ENCODE measurements at regions not wholly inside any gene's neighbourhood (a gene's known extent, or its start where the extent isn't known, plus 50 kb on each side); places are given as distances from the start of the nearest gene placed in this dataset.

DNA sequence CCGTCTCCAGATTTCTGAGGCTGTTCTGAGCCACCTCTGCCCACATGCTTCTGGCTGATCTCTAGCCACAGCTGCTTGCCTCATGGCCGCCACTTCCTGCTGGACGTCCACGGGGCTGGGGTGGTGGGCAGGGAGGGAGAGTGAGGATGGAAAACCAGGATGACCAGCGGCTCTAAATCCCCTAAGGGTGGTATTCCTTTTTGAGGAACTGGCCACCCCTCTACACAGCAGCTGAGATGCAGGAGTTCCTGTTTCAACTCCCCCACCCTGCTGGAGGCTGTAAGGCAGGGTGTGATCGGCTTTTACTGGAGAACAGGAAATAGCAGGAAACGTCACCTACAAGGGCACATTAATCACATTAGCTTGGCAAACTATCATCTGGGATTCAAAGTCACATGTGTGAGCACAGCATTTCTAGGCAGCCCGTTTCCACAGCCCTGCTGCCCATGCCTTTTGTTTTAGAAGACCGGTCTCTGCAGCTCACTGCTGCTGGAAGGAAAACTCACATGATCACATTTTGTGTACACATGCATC, 181.6 kb upstream of the ECI2 start:
- peak; percentile 40 for DNase-seq

DNA sequence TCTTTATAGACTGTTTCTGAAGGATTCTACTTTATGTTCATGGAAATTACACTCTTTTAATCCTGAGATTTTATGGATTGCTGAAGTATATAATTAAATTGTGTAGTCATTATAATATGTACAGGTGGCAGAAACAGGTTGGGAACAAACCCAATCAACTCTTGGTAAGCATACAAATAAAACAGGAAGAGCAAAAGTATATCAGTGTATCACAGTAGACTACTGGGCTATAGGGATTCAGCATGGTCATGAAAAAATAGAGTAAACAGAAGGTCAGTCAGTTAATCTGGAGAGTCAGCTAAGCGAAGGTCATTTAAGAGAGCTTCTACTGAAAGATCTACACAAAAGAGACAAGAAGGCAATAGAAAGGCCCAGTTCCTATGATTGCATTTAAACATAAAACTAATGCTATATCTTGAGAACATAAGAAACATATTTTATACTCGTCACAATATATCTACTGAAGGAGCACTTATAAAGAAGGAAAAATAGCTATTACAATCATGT, 178.9 kb upstream of the ECI2 start:
- DNase-seq = no peak

DNA sequence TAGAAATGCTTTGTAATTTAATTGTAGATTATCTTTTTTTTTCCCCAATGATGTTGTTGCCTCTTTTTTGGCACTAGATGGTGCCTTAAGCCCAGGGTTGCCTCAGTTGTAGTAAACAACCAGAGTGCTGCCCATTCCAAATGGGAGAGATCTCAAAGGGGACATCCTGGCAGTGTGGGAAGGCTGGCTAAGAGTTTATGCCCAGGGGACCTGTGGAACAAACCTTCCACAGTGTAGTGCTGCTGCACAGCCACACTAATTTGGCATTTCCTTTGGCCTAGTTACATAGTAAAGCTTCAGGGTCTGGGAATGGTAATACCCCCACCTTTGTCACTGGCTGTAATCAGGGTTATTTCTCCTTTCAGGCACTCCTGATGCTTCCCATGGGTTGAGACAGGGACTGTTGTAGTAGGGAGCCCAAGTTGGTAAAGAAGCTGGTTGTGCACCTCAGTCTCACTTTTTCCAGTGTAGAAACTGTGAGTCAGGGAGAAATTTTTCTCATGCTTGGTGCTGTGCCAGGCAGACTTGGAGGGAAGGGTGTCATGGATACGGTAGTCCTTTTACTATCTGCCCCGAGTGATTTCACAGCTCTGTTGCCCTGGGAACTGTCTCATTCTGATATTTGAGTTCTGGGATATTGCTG, 177.8 kb upstream of the ECI2 start:
- no peak for DNase-seq

DNA sequence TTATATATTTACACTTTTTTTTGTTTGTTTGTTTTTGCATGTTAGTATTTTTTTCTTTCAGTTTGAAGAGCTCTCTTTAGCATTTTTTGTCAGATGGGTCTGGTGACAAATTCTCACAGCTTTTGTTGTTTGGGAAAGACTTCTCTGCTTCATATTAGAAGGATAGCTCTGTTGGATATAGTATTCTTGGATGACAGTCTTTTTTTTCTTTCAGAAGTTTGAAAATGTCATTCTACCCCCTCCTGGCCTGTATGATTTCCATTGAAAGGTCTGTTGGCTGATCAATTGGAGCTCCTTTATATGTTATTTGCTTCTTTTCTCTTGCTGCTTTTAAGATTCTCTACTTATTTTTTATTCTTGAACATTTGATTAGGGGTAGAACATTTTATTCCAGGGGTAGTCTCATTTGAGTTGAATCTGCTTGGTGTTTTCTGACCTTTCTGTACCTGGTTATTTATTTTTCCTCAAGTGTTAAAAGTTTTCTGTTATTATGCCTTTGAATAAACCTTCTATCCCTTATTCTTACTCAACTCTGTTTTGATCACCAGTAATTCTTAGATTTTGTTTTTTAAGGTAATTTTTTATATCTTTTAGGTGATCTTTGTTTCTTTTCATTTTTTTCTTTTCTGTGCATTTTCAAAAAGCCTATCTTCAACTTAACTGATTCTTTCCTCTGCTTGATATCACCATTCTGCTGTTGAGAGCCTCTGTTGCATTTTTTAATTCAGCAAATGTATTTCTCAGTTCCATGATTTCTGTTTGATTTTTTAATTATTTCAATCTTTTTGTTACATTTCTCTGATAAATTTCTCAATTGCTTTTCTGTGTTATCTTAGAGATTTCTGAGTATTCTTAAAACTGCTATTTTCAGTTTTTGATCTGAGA, 176.8 kb upstream of the ECI2 start:
- DNase-seq = no peak

DNA sequence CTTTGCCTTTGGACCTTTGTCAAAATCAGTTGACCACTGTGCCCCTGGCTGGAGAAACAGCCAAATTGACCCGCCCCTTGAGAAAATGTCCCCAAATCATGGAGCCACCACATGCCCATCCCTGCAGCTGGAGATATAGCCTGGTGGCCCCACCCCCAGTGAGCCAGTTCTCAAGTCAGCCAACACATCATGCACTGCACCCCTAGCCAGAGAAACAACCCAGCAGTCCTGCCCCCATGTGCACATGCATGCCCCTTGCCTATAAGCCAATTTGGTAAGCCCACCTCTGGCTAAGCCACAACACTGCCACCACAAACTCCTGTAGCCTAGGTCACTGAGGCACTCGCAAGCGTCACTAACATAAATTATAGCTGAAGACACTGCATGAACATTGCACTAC, 174.2 kb upstream of the ECI2 start:
- no peak for DNase-seq

DNA sequence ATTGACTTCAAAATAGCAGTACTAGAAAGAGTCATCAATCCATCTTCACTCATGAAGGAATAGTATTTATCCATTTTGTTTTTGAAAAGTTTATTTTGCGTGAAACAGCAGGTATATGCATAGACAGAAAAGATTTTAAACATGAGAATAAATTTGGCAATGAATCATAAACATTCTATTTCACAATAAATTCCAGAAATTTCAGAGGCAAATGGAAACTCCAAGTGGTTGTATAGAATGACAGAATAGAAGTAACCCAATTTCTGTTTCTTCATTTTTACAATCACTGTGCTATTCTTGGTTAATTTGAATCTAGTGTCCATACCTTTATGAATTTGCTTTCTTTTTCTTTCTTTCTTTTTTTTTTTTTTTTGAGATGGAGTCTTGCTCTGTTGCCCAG, 173.0 kb upstream of the ECI2 start:
- no peak for DNase-seq

DNA sequence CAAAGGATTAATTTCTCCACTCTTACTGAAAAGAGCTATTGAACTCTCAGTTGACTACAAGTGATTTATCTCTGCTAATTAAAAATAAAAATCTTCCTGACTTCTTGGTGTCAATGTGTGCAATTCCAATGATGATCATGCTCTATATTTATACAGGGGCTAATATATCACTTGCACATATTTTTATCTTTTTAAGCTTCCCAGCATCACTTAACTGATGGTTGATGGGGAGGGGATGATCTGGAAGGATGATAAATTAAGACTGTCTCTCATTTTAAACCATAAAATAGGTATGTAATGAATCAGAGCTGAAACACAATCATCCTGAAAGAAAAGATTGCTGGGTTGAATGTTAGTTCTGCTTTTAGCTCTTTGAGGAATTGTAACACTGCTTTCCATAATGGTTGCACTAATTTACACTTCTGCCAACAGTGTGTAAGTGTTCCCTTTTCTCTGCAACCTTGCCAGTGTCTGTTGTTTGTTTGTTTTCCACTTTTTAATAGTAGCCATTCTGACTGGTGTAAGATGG, 169.6 kb upstream of the ECI2 start:
- no peak for DNase-seq

DNA sequence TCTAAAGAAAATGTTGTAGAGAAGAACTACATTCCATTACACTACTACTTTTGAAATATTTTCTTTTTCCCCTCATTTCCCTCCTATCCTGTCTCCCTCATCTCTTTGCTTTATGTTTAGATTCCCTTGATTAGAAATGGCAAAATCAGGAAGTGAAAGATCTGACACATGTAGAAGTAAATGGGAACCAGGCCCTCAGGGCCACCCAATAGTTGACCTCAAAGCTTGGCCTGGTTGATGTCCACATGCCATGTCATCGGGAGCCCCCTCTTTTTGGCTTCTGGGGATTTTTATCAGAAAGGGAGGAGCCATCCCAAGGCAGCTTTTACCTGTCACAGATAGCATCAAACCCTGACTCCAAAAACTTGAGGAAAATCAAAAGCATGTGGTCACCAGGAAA, 168.3 kb upstream of the ECI2 start:
- DNase-seq = no peak

DNA sequence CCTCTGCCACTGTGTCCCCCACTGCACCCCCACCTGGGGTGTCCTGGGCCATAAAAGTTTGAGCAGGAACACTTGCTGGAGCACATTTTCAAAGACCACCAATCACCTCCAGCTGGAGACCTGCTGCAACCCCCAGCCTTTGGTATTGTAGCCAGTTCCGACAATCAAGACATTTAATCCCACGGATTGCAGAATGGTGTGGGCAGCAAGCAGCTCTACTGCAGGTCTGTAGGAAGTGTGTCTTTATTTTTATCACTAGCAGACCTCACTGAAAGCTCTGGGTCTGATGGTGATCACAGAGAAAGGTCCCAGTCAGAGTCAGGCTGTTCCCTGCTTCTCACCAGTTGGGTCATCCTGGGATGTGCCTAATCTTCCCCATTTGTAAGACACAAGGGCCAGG, 167.1 kb upstream of the ECI2 start:
- DNase-seq = no peak

DNA sequence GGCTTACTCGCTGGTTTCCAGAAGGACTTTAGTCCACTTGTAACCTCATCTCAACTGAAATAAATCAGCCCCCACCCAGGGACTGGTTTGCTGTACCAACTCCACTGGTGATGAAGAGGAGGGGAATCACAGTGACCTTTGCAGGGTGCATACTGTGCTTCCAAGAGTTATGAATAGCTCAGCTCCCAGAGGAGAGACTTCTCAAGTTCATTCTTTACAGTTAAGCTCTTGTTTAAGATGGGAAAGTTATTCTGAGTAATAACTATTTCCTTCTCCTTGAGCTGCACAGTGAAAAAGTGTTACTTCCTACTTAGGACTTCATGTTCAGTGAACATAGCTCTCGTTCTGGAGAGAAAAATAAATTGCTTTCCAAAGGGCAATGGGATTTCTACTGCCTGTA, 166.5 kb upstream of the ECI2 start:
- no peak for DNase-seq

DNA sequence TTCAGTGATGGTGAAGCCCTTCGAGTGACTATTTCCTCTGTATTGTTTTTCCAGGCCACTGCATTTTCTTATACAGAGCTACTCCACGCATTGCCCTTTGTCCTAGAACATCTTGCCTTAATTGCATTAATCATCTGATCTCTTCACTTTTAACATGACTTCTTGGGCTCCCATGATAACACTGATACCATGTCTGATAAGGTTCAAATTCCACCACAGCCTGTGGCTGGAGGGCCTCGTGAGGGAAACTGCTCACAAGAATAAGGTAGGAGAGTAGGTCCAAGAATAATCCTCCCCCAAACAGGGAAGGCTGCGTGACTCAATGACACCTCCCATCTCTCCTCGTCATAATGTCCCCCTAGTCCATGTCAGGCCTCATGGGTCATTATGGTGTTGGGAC, 165.5 kb upstream of the ECI2 start:
- DNase-seq = no peak

DNA sequence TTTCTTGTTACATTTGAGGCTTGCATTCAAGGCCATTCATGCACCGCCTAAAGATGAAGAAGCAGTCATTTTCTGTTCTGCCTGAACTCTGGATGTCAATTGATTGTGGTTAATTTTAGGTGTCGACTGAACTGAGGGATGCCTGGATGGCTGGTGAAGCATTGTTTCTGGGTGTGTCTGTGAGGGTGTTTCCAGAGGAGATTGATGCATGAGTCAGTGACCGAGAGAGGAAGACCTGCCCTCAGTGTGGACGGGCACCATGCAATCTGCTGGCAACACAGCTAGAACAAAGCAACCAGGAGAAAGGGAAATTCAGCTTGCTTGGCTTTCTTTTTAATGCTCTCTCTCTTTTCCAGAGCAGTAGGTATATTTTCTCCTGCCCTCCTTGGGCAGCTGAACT, 164.1 kb upstream of the ECI2 start:
- no peak for DNase-seq

DNA sequence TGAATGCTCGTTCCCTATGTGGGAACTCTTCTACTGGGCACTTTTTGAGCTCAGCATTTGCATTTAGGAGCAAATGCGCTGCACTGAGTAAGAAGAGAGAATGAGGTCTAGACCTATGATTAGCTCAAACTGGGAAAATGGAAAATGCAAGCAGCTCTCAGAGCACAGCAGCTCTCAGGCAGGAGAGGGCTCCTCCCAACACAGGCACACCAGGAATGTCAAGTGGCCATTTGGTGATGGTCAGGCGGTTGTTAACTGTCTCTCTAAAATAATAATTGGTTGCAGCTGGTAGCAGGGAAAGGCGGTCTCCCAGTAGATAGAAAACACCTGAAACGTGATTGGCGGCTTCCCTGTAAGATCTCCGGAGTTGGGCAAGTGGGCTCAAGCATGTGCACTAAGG, 162.0 kb upstream of the ECI2 start:
- no peak for DNase-seq

DNA sequence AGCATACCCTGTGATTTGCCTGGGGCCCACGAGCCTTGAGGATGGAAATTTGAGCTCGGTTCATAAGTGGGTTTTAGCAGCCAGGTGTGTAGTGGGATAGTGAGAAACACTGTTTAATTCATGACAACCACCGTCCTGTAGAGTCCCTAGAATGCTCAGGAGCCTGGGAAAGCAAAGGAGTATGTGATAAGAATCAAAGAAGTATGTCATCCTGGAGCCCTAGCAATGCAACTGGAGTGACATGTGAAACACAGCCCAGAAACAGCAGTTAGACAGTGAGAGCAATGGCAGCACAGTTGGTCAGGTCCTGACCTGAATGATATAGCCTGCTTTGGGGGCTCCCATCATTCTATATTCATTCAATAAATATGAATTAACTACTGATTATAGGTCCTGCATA, 161.2 kb upstream of the ECI2 start:
- no peak for DNase-seq

DNA sequence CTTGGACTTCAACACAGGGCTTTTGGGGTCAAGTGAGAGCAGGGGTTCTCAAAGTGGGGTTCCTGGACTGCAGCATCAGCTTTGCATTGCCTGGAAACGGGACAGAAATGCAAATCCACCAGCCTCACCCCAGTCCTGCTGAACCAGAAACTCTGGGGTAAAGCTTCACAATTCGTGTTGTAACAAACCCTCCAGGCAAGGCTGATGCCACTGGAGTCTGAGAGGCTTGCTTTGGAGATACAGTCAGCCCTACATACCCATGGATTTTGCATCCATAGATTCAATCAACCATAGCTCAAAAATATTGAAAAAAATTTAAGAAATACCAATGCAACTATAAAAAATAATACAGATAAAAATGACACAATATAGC, 160.4 kb upstream of the ECI2 start:
- no peak for DNase-seq

DNA sequence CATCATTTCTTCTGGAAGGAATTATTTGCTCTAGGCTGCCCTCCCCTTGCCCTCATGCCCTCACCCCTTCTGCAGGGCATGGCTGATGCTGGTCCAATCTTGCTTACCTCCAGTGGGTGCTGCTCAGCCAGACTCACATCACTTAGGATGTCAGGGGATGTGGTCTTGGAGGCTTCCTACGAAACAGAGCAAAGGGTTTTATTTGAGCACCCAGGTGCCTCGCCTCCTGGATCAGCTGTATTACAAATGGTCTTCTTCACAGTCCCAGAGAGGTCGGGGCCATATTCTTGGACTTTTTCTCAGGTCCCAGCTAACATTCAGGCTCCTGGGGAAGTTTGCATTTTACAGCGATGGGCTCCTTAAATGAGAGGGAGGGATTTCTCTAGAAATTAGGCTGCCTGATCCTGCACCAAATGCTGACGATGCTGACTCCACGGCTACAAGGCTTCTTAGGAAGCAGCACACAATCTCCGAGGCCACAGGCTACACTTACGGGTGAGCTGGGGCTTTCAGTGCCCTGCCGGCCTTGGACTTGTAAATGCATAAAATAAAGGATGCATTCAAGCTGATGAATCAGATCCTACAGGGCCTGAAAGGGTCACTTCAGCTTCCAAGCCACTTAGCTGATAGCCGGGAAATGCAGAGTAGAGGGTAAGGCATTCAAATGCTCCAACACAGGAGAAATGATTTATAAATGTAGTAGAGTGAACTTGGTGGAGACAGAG, 159.8 kb upstream of the ECI2 start:
- no peak for DNase-seq

DNA sequence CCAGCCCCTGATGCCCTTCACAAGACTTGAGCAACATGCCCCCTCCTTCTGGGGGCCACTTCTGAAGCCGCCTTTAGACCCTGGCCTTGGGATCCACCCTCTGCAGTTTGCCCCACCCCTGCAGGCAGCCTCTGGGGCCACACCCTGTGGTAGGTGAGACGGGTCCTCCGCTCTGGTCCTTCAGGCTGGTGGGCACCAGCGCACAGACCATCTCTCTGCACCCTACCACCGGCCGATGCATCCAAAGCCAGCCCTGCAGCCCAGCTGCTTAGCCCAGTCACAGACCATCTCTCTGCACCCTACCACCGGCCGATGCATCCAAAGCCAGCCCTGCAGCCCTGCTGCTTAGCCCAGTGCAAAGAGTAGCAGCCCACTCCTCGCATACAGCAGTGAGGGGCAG, 159.3 kb upstream of the ECI2 start:
- DNase-seq = no peak

DNA sequence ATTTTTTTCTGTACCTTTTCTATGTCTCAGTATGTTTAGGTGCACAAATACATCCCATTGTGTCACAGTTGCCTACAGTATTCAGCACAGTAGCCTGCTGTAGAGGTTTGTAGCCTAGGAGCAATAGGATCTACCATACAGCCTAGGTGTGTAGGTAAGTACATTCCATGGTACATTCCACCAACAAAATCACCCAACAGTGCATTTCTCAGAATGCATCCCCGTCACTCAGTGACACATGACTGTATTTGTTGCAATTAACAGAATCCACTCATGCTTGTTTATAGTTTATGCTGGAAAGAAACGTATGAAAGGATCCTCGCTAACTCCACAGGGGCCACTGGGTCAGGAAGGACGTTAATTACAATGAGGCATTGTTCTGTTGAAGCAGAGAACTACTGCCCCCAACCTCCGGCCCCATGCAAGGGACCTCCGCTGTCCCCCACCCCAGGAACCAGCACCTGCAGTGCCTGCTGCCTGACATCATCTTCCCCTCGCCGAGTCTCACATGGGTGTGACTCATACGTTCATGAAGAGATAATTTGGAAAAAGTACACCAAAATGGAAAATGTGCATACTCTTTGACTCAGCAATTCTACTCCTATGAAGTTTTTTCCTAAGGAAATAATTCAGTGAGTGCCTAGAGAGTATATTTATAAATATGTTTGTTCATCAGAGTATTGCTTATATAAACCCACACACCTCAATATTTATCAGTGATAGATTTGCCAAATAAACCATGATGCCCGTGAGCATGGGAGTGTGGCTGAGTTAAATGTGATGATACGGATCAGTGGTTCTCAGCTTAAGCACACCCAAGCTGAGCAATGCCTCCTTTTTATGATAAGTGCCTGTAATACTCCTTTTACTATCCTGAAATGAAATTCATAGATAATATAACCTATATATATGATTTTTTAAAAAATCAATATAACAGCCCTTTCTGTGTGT, 156.4 kb upstream of the ECI2 start:
- DNase-seq = no peak

DNA sequence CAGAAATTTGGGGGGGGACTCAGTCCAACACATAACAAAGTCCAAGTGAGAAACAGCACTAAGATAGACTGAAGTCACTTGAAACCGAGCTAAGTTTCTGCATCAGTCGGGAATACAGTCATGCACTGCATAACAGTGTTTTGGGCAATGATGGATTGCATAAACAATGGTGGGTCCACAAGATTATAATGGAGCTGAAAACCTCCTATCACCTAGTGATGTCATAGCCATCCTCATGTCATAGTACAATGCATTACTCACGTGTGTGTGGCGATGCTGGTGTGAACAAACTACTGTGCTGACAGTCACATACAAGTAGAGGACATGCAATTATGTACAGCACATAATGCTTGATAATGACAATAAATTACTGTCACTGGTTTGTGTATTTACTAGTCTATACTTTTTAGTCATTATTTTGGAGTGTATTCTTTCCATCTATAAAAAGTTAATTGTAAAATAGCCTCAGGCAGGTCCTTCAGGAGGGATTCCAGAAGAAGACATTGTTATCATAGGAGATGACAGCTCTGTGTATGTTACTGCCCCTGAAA, 154.5 kb upstream of the ECI2 start:
- no peak for DNase-seq

DNA sequence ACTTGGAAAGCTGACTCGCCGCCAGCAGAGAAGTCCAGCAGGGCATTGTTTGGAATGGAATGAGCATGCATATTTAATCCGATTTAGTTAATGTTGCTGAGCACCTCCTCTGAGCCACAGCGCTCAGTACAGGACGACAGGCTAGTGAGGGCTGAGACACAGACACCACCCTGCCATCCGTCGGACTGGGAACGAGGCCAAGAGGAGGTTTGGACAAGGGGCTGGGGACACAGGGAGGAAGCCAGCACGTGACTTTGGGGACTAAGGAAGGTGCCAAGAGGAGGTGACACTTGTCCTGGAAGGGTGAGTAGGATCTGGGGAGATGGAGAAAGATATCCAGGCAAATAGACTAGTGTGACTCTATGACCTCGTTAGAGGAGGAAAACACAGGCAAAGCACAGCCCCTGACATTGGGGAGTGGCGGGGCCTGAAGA, 152.5 kb upstream of the ECI2 start:
- no peak for DNase-seq

DNA sequence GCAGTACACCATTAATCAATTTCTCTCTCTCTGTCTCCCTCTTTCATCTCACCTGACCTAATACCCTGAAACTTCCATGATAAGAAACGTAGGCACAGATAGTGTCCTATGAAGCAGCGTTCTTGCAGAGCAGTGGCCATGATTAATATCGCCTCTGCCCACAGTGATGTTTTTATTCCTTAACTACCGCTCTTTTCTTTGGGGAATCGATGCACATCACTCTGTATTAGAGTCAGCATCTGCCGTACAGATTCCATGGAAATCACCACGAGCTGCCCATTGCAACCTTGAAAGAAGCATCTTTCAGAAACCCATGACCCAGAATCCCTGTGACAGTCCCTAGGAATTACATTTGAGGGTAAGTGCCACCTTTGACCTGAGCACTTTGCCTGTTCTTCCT, 152.0 kb upstream of the ECI2 start:
- no peak for DNase-seq

DNA sequence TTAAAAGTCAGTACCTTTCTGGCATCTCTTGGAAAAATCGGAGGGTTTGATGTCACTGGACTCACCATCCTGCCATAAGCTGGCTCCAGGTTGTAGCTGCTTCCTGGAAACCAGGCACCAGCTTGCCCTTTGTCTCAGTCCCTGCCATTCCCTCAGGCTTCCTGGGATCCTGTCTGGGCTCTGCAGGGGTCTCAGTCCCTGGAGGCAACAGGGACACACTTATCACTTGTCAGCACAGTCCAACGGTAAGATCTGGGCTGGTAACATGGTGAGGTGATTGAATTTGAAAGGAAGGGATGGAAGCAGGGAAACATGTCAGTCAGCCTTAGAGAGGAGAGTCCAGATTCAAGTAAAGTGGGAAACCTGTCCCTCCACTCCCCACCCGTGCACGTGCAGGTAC, 147.6 kb upstream of the ECI2 start:
- no peak for DNase-seq

All from hindlimb muscle (tissue), 1 donor.